ENCODE measurements at regions not wholly inside any gene's neighbourhood (a gene's known extent, or its start where the extent isn't known, plus 50 kb on each side); places are given as distances from the start of the nearest gene placed in this dataset.

GRCh38 chr6:4503700-4504099, 272.5 kb upstream of the CDYL start:
- TF ChIP-seq CTCF (conservative IDR thresholded peaks at IDR 0.05) (no peak), ZFX (IDR thresholded peaks at IDR 0.05) (no peak)
